NCI-H2107 treated with DMSO at 0.1 percent for 48 hours (cell line): ENCODE measurements at regions not wholly inside any gene's neighbourhood (a gene's known extent, or its start where the extent isn't known, plus 50 kb on each side); places are given as distances from the start of the nearest gene placed in this dataset.
"Not testable (repeated sequence)": the region's sequence is repeated elsewhere in the genome, so short reads cannot be mapped to it uniquely, and the experiment has no call there.

Experiments used
- DNase-seq: peaks from one replicate; lab custom pipeline; 2025; ENCODE audit not compliant: unreplicated experiment; lab: John Stamatoyannopoulos, UW

DNA sequence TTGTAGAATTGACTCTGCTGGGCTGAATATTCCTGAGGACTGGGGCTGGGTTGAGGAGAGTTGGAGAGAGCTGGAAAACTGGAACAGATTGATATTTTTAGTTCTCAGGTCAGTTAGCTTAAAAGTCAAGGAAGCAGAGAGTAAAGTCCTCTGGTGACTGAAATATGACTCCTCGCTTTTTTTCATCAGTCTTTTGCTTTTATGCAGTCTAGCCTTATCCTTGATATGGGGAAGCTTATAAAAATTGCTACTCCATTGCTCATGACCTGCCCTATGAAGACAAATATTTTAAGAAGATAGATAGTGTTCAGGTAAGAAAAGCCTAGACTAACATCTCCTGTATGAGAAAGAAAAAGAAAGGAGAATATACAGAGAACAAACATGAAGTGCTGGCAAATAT, 152.7 kb downstream of the C4orf33 start:
- no peak for DNase-seq

DNA sequence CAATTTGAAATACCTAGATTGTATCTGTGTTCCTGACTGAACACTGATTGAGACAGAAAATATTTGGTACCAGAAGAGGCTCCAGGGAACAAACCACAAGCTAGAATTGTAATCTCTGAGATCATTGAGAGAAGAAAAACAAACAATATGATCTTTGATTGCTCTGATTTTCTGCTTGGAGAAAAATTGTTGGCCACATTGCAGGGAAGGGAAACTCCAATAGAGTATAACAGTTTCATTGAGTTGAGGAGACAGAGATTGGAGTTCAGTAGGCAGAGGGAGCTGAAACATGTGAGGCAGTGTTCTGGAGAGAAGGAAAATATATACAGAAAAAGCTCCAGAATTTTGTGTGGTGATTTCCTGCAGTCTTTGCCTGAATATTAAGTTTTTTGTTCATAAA, 158.2 kb downstream of the C4orf33 start:
- DNase-seq, result no peak

DNA sequence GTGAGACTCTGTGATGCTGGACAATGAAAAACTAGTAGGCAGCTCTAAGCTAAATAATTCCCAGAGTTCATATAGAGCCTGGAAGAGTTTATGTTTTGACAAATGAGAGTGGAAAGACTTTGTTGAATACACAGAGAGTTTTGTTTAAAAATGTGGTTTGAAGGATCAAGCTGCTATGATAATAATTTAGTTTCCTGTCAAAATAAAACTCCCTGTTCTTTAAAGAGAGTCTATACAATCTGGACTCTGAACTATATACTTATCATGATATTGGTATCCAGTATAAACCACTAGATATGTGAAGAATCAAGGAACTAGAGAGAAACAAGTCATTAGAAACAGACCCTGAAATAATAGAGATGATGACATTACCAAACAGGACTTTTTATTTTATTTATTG, 158.6 kb downstream of the C4orf33 start:
- no peak for DNase-seq

DNA sequence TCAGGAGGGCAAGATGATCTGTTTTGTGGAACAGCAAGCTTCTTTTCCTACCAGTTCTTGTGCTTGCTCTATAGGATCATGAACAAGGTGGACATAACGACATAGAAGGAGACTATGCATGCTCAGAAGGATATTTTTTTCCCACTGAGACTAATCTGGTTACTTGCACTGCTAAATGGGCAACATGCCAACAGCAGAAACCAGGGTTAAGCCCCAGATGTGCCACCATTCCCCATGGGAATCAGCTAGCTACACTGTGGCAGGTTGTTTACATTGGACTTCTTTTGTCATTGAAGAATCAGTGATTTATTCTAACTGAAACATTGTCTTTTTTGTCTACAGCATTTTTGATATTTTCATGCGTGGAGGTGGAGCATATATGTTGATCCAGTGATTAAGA, 165.6 kb downstream of the C4orf33 start:
- no peak for DNase-seq

DNA sequence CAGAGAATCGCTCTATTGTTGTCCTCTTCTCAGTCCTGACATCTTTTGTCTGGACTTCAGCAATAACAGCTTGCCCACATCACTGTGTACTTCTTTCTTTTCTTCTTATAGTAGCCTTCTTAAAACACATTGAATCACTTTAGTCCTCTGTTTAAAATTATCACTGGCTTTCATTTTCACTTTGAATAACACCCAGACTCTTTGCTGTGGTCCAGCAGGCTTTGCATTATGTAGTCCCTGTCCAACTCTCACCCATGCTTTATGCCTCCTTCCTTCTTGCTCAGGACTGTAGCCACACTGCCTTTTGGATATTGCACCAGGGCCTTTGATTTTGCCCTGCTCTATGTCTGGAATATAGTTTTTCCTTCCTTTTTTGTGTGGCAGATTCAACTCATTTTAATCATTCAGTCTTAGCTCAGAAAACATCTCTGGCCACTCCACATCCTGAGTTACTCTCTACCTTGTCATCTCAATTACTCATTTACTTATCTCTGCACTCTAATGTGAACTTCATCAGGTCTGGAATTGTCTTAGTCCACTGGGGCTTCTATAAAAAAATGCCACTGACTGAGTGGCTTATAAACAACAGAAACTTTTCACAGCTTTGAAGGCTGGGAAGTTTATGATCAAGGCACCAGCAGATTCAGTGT, 168.2 kb downstream of the C4orf33 start:
- no peak for DNase-seq

DNA sequence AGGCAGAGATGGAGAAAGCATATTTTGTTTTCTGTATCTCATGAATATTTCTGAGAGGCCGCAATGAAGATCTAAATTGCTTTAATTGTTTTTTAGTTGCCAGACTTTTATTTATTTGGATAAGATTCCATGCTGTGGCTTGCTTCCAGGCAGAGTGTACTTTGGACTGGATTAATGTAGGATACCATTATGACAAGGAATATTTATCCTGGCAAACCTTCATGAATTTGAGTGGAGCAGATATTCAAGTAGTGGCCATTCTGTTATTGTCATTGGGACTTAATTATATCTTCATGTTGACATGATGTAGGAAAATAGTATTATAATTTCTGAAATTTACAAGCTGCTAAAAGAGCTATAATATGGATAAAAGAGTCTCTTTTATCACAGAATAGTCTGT, 182.9 kb downstream of the C4orf33 start:
- DNase-seq, result no peak

DNA sequence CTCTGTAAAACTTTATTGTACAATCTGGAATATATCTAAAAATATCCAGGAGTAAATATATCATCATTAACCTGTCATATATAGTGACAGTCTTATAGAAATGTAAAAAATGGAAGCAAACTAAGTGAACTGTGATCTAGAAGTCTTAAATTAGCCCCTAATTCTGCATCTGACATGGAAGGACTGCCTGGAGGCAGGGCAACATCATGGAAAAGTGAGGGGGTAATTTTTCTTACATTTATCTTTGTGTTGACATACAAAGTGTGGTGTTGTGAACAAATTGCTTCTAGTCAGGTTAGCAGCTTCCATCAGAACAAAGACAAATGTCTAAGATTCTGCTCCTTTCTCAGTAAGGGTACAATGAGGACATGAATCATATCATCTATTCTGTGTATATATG, 186.3 kb downstream of the C4orf33 start:
- no peak for DNase-seq

DNA sequence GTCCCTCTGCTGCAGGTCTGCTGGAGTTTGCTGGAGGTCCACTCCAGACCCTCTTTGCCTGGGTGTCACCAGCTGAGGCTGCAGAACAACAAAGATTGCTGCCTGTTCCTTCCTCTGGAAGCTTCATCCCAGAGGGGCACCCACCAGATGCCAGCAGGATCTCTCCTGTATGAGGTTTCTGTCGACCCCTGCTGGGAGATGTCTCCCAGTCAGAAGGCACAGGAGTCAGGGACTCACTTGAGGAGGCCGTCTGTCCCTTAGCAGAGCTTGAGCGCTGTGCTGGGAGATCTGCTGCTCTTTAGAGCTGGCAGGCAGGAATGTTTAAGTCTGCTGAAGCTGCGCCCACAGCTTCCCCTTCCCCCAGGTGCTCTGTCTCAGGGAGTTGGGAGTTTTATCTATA, 196.2 kb downstream of the C4orf33 start:
- DNase-seq, result not testable (repeated sequence)

DNA sequence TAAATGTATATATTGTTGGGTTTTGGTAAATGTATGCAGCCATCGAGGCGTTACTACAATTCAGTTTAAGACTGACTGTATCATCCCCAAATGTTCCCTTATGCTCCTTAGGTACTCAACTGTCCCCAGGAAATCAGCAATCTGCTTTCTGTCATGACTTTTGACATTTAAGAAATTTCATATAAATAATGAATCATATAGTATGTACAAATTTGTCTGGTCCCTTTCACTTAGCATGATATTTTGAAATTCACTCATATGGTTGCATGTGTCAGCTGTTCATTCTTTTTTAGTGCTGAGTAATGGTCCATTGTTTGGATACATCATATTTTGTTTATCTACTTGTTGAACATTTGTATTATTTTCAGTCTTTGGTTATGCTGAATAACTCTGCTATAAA, 218.8 kb downstream of the C4orf33 start:
- DNase-seq, result no peak

DNA sequence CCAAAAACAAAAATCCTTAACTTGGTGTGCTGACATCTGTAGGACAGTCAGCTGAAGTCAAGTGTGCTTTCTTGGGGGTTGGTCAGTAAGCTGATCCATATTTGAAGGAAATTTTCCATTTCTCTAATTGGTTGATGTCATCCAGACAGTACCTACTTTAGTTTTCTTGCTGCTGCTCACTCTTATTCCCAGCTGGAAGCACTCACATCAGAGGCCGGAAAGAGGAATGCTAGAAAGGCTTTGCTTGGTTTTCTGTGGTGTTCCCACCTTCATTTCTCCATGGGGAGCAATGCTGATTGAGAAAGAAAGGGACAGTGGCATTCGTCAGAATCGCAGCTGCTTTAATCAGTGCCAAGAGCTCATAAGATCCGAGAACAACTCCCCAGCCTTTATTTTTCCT, 227.0 kb downstream of the C4orf33 start:
- no peak for DNase-seq

DNA sequence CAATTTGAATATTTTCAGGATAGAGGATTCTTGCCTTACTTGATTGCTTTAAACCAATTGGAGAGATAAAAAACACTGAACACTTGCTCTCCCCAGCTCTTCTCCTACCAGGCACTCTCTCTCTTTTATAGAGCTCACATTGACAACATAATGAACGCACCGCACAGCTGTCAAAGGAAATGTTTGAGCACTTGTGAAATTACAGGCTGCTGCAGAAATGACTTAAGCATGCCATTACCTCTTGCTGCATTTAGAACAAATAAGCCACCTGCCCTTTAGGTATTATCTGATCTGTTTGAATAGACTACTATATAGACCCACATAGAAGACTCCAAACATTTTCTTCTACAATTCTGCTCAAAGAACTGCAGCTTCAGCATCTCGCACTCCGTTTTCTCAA, 227.7 kb downstream of the C4orf33 start:
- DNase-seq, result peak; percentile 70

DNA sequence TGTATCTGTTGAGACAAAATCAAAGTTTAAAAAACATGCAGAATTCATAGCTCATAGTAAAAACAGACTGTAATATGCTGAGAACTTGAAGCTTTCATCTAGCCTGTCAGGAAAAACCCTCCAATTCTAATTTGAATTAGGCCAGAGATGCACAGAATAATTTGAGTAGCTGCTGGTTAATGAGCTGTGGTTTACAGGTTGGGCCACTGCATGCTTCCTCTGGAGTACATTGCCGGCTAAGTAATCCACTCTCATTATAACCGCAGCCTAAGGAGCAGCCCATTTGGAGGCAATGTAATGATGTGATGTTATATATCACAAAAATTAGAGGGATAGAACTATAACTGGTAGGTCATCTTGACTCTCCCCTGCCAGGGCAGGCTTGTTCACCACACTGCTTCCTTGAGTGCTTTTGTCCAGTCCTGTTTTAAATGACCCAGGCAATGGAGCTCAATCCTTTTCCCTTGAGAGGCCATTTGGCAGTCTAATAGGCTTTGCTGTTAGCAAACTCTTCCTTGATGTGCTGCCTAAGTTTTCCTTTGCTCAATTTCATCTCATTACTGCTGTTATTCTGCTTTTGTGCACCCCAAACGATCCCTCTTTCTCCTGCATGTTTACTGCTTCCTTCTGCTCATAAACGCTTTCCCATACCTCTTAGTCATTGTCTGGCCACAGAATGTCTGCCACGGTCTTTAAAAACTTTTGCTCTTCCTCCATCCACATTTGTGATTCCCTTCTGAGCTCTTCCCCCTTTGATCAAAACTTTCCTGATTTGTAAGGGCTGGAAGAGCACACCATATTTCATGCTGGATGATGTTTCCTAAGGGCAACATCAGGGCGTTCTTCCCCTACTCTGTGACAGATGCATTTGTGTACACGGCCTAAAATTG, 230.9 kb downstream of the C4orf33 start:
- DNase-seq, result peak; percentile 64

DNA sequence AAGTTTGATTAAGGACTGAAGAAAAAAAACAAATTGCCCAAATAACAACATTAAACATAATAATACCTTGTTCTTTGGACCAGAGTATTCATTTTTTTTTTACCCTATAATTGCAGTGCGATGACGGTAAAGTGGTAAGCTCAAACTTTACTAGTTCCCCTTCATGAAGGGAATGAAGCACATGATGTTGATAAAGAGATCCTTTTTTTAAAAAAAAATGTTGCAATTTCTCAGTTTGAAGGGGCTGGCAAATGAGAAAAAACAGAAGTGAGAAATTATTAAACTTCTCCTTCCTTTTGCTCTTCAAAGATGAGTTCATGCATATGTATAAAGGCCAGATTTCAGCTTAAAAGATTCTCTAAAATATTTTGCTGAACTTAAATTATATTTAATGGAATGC, 231.7 kb downstream of the C4orf33 start:
- no peak for DNase-seq

DNA sequence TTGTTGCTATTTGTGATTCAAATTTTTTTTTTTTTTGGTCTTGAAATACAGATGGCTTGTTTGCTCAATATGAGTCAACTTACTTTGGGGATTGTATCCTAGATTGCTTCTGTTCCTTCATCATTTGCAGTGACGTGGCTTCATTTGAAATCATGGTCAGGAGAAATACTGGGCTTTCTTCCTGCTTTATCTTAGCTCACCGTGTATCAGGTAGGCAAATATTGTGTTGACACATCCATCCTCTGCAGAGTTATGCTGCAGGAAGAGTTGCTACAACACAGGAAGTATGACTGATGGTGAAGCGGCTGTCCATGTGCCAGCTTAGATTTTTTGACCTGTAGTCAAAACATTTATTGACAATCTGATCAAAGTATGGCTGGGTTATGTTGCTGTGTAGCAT, 232.2 kb downstream of the C4orf33 start:
- DNase-seq, result no peak

DNA sequence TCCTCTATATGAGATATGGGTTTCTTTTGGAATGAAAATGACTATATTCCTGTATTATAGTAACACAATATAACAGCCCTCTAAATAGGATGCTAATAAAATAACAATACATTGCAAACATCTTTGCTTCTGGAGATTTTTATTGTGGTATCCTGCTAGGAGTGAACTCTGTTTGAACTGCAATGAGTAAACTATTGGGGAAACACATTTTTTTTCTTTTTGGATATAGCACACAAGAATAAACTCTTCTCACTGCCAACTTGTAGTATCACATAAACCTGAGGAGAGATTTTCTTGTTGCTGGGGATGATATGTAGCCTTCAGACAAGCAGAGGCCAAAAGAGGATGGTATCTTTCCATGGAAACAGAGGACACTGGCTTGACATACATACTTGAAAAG, 238.2 kb downstream of the C4orf33 start:
- no peak for DNase-seq

DNA sequence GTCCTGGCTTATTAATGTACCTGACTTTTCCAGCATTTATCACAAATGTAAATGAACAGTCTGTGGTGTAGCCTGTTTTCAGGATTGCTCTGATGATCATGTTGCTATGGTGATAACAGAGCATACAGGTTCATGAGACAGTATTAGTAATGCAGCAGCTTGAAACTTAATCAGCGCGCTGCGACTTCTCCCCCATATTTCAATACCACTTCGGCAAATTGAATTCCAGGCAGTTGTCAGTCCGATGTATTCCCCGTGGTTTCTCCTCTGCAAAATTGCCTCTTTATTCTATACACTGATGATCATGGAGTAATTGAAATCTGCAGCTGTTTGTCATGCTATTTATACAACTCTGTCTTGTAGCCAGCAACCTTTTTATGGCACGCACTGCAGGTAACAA, 239.3 kb downstream of the C4orf33 start:
- DNase-seq, result peak; percentile 33

DNA sequence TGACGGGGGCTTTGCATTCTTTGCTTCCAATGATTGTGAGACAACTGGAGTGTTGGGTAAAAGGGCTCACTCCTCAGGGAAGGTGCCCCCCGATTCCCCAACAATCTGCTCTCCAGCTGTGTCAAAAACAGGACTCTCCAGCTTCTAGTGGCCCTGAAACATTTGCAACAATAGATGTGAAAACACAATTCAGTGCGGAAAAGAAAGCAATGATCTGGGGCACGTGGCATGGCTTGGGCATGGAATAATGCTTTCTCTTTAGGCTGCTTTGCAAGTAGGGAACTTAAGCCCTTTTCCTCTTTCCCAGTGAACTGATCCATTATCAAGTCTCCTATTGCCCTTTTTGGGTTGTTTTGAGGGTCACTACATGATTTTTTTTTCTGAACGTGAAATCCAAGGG, 239.9 kb downstream of the C4orf33 start:
- peak; percentile 35 for DNase-seq

DNA sequence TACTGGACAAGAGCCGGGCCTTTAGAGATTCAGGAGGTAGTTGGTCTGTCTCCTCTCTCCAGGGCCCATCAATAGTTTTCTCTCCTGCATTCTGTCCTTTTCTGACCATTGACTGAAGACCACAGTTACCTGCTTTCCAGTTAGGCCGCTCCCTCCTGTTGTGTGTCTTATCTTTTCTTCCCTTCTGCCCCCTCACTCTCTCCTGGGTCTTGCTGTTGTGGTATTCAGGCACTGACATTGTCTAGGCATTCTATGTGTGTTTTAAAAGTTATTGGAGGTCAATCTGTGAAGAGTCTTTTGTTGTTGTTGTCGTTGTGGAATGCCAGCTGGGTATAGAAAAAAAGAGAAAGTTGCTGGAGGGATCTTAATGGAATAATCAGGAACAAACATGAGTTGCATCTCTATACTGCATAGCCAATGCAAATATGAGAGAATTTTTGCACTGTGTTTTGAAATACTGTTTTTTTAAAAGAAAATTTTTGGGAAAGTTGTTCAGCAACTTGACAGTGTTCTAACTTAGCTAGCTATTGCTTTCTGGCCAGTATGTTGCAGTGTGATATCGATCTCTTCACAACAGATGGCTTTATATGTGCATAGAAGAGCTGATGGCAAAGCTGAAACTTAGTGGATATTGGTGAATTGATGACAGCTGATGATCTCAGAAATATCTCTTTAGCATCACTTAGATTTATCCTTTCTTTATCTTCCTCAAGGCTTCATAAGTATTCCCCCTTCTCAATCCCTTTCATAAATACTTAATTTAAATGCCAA, 240.7 kb downstream of the C4orf33 start:
- no peak for DNase-seq

DNA sequence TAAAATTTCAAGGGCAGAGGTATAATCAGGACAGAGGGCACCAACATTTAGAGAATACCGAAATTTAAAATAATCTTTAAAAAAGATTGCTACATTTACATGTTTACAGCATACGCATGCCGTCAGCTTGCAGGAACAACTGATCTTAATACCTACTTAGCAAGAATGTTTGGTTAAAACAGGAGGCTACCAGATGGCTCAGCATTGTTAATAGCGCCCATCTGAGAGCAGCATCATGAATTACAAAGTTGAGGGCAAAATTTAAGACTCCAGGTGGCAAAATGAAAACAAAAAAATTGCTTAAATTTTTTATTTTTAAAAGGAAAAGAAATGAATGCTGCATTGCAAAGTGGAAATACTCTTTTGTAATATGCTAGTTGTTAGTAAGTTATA, 241.3 kb downstream of the C4orf33 start:
- DNase-seq, result no peak

DNA sequence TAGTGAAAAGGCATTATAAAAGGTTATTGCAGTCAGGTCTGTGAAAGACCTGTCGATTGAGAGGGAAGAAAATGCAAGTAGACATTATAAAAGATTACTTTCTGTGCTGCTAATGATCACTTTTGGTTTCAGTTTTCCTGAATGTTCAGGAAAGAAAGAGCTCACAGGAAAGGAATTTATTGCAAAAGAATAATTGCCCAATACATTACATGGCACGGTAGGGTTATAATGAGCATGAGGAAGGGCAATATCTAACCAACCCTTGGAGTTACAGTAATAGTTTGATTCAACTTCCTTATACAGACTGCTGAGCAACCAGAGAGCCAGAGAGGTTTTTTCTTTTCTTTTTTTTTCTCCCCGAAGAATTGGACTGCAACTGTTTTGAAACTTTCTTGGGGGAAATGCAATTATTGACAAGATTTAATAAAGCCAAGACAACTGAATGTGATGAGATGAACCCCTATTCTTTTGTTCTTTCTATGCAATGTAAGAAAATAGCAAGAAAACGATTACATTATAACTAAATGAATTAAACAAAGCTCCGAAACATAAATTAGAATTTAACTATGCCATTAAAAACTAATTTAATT, 247.0 kb downstream of the C4orf33 start:
- no peak for DNase-seq

DNA sequence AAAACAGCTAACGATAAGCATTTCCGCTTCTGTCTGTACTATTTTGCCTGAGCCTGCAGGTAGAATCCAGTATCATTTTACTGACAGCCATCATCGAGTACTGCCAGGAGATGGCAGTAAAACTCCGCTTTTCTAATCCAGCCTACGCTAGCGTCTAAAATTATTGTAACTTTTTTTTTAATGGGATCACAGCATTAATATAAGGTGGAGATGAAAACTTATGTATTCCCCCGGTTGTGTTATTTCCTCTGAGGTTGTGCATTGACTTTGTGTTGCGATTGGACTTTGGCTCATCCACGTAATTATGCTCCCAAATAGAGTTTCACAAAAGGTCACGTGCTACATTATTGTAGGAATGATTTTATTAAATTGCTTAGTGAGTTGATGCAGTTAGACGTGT, 248.1 kb downstream of the C4orf33 start:
- peak; percentile 15 for DNase-seq

DNA sequence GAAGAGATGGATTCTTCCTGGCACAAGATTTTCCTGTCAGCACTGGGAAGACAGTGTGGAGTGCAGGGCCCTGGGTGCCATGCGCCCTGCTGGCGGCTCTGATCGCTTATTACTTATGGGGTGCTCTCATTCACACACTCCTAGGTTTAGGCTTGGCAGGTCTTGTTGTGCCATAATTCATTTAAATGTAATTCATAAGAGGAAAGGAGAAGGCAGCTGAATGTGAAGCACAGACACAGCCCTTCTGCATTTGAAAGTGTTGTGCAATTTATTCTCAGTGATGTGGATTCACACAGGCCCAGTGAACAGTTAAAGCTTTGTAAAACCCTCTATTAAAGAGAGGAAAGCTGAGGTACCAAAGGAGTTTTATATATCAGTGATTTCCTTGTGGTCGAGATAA, 249.7 kb downstream of the C4orf33 start:
- no peak for DNase-seq
